Tibial nerve (tissue), 4 donors: ENCODE measurements at regions not wholly inside any gene's neighbourhood (a gene's known extent, or its start where the extent isn't known, plus 50 kb on each side); places are given as distances from the start of the nearest gene placed in this dataset.

Experiments used
- DNase-seq, 2 donors: peaks; one replicate each; pipeline ENCODE4 v3.0.0-alpha.2; 2019; ENCODE audit warnings: low spot score in 2 of 2
- H3K27ac ChIP-seq, 4 donors: fragments of 200-600 bp; sonication (generic) in 3 of 4; one replicate each; pipeline ENCODE4 v1.5.1; 2017 to 2019; ENCODE audit warnings: mild to moderate bottlenecking in 1 of 4
- H3K27me3 ChIP-seq, 2 donors: fragments of 200-600 bp; sonication (generic) in 1 of 2; one replicate each; pipeline versions ENCODE4 v1.5.1 to v1.6.0; 2017 to 2019
- H3K36me3 ChIP-seq, 3 donors: fragments of 200-600 bp; sonication (generic); one replicate each; pipeline ENCODE4 v1.5.1; 2018 to 2019
- H3K4me1 ChIP-seq, 4 donors: fragments of 200-600 bp; sonication (generic) in 3 of 4; one replicate each; pipeline ENCODE4 v1.5.1; 2017 to 2019
- H3K4me3 ChIP-seq, 4 donors: fragments of 200-600 bp; sonication (generic) in 3 of 4; one replicate each; pipeline ENCODE4 v1.5.1; 2017 to 2019; ENCODE audit warnings: mild to moderate bottlenecking in 1 of 4, moderate library complexity in 1 of 4
- H3K9me3 ChIP-seq, 4 donors: fragments of 200-600 bp; sonication (generic) in 3 of 4; one replicate each; pipeline ENCODE4 v1.5.1; 2017 to 2019
- CTCF ChIP-seq, 5 experiments: fragments of 200-600 bp in 3 of 5; fragments of 450-650 bp in 2 of 5; sonication (generic) in 3 of 5; IDR thresholded peaks; one replicate each; pipeline ENCODE4 v1.5.1; 2016 to 2019; ENCODE audit warnings: antibody characterized with exemption in 5 of 5, mild to moderate bottlenecking in 3 of 5, moderate library complexity in 2 of 5
- EP300 ChIP-seq, 2 donors: sonication (generic); formaldehyde crosslinking; IDR thresholded peaks; one replicate each; pipeline ENCODE4 v1.6.1; 2017; ENCODE audit warnings: antibody characterized with exemption in 2 of 2, mild to moderate bottlenecking in 1 of 2
- POLR2A ChIP-seq, 2 donors: fragments of 450-650 bp; IDR thresholded peaks; one replicate each; pipeline ENCODE4 v1.6.1; 2017; ENCODE audit warnings: antibody characterized with exemption in 2 of 2, mild to moderate bottlenecking in 2 of 2, moderate library complexity in 2 of 2
- WGBS, 2 donors: methylation state at CpG; one replicate each; pipeline ENCODE4 v1.1.5; 2018; 5-methylcytosine and 5-hydroxymethylcytosine counted together

DNA sequence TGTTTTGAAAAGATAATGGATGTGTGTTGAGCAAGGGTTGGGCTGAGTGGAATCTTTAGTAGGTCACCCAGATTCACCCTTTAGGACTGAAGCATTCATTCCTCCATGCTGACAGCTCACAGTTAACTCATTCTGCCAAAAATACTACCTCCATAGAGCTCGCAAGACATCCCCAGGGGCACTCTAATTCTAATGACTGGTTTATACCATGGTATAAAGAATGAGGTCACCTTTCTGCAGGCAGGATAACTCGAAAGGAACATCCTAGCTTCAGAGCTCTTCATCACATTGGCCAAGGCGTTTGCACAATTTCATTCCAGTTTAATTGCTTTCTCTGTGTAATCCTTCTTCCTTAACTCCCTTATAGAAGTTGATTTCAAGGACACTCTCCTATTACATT is 1257.2 kb upstream of the EYS start:
- Histone ChIP-seq H3K4me1 (no peaks in the 10 kb centered on the region), H3K9me3 (no peaks in the 10 kb centered on the region), H3K4me3 (no peak overlapping the region), H3K36me3 (no peaks in the 10 kb centered on the region), H3K27me3 (no peaks in the 10 kb centered on the region), H3K27ac (no peak overlapping the region)
- TF ChIP-seq POLR2A (IDR thresholded peaks at IDR 0.05) (no peak), CTCF (IDR thresholded peaks at IDR 0.05) (no peak), EP300 (IDR thresholded peaks at IDR 0.05) (no peak)
- DNase-seq: no peak
- WGBS, 2 donors: 72 to 74% methylated on average over 3 of the region's 3 CpGs

DNA sequence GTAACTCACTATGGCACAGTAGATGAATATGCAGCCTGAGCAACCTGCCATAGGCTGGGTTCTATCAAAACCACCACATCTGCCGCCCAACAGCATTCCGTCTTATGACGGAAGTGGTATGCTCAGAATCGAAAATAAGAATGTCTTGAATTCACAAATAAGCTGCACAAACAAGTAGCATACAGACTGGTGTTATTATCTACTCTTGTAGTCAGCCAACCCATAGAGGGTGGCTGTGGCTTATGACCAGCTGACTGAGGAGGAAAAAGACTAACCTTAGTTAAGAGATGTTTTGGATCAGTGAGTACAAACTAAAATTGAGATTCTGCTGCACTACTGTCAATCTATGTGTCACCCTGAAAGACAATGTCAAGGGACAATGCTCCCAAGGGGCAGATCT is 1255.1 kb upstream of the EYS start:
- no peaks in the 10 kb centered on the region for H3K4me1 ChIP-seq
- TF ChIP-seq POLR2A (IDR thresholded peaks at IDR 0.05) (no peak), CTCF (IDR thresholded peaks at IDR 0.05) (no peak), EP300 (IDR thresholded peaks at IDR 0.05) (no peak)
- no peak for DNase-seq
- H3K27ac ChIP-seq: no peak overlapping the region
- H3K27me3 ChIP-seq: no peaks in the 10 kb centered on the region
- WGBS, 2 donors: 88 to 97% methylated on average over 4 of the region's 4 CpGs
- H3K36me3 ChIP-seq: no peaks in the 10 kb centered on the region
- no peak overlapping the region for H3K4me3 ChIP-seq
- H3K9me3 ChIP-seq: no peaks in the 10 kb centered on the region

GRCh38 chr6:66961191-66961590 is 1254.2 kb upstream of the EYS start:
- TF ChIP-seq POLR2A (IDR thresholded peaks at IDR 0.05): no peak
- no peak for TF ChIP-seq CTCF (IDR thresholded peaks at IDR 0.05)
- no peak for TF ChIP-seq EP300 (IDR thresholded peaks at IDR 0.05)
- H3K4me3 ChIP-seq: no peak overlapping the region
- no peak overlapping the region for H3K27ac ChIP-seq
- no peak for DNase-seq
- H3K4me1 ChIP-seq: no peaks in the 10 kb centered on the region
- H3K27me3 ChIP-seq: no peaks in the 10 kb centered on the region
- H3K9me3 ChIP-seq: no peaks in the 10 kb centered on the region
- H3K36me3 ChIP-seq: no peaks in the 10 kb centered on the region

DNA sequence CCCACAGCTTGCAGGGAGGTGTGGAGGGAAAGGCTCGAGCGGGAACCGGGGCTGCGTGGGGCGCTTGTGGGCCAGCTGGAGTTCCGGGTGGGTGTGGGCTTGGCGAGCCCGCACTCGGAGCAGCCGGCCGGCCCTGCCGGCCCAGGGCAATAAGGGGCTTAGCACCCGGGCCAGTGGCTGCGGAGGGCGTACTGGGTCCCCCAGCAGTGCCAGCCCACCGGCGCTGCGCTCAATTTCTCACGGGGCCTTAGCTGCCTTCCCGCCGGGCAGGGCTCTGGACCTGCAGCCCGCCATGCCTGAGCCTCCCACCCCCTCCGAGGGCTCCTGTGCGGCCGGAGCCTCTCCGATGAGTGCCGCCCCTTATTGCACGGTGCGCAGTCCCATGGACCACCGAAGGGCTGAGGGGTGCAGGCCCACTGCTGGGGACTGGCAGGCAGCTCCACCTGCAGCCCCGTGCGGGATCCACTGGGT is 1242.2 kb upstream of the EYS start:
- H3K4me3 ChIP-seq: no peak overlapping the region
- H3K27me3 ChIP-seq: no peaks in the 10 kb centered on the region
- no peak for DNase-seq
- no peaks in the 10 kb centered on the region for H3K9me3 ChIP-seq
- 95 to 98% methylated on average over 7 to 10 of the region's 32 CpGs for WGBS, 2 donors
- H3K36me3 ChIP-seq: no peaks in the 10 kb centered on the region
- no peak for TF ChIP-seq CTCF (IDR thresholded peaks at IDR 0.05)
- TF ChIP-seq POLR2A (IDR thresholded peaks at IDR 0.05): no peak
- TF ChIP-seq EP300 (IDR thresholded peaks at IDR 0.05): no peak
- no peaks in the 10 kb centered on the region for H3K4me1 ChIP-seq
- no peak overlapping the region for H3K27ac ChIP-seq

DNA sequence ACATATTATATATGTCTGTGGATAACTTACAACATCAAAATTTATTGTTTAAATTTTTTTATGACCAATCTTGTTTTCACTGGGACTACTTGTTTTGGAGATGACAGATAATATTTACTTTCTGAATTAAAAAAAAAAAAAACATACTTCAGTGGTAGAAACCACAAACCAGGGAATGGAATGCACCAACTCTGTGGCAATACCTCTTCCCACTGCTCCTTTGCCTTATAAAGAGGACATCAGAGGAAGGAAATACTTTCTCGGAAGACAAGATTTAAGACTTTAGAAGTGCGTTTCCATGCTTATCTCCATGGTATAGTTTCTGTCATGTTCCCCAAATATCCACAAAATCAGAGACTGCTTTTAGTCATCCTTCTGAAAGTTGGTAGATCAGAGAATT is 1241.1 kb upstream of the EYS start:
- no peak overlapping the region for H3K27ac ChIP-seq
- H3K36me3 ChIP-seq: no peaks in the 10 kb centered on the region
- H3K27me3 ChIP-seq: no peaks in the 10 kb centered on the region
- 42 to 88% methylated on average over 2 of the region's 2 CpGs for WGBS, 2 donors
- no peak for TF ChIP-seq CTCF (IDR thresholded peaks at IDR 0.05)
- no peak for TF ChIP-seq POLR2A (IDR thresholded peaks at IDR 0.05)
- TF ChIP-seq EP300 (IDR thresholded peaks at IDR 0.05): no peak
- no peaks in the 10 kb centered on the region for H3K9me3 ChIP-seq
- no peak overlapping the region for H3K4me3 ChIP-seq
- H3K4me1 ChIP-seq: no peaks in the 10 kb centered on the region
- no peak for DNase-seq
